HL-60 (cell line): ENCODE measurements at regions not wholly inside any gene's neighbourhood (a gene's known extent, or its start where the extent isn't known, plus 50 kb on each side); places are given as distances from the start of the nearest gene placed in this dataset.

Experiments
- CTCF ChIP-seq: IDR thresholded peaks from one replicate; pipeline ENCODE4 v1.5.1; 2011; ENCODE audit warnings: low read length, control low read depth, inconsistent platforms; ENCODE audit not compliant: insufficient read depth
- POLR2AphosphoS5 ChIP-seq: IDR thresholded peaks from 2 replicates; pipeline ENCODE4 v1.6.1; 2012; ENCODE audit warnings: low read depth

GRCh38 chr2:12170121-12170520, 423.7 kb downstream of the LPIN1 start:
- TF ChIP-seq CTCF (no peak), POLR2AphosphoS5 (no peak)
